HG02884 (cell line): ENCODE measurements at regions not wholly inside any gene's neighbourhood (a gene's known extent, or its start where the extent isn't known, plus 50 kb on each side); places are given as distances from the start of the nearest gene placed in this dataset.
"Not testable (repeated sequence)": the region's sequence is repeated elsewhere in the genome, so short reads cannot be mapped to it uniquely, and the experiment has no call there.

Source experiments
- ATAC-seq: cut with Tn5 transposase; IDR thresholded peaks from one replicate; pipeline ENCODE4 v1.9.1; 2021; ENCODE audit warnings: mild to moderate bottlenecking, moderate library complexity; ENCODE audit not compliant: unreplicated experiment

DNA sequence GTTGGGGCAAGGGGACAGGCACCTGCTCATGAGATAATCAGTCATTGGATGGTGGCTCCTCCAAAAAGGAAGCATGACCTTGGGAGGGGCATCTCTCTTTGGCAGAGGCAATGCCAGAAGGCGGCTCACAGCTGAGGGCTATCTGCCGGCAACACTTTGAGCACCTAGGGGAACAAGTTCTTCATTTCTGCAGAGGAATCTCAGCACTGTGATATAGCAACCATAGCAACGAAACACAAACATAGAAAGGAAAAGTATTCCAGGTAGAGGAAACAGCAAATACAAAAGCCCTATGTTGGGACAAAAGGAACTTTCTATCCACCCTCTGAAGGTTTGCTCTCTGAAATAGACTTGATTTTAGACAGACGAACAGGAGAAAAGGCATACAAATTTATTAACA lies 89.1 kb upstream of the NEDD4L start:
- no peak for ATAC-seq

DNA sequence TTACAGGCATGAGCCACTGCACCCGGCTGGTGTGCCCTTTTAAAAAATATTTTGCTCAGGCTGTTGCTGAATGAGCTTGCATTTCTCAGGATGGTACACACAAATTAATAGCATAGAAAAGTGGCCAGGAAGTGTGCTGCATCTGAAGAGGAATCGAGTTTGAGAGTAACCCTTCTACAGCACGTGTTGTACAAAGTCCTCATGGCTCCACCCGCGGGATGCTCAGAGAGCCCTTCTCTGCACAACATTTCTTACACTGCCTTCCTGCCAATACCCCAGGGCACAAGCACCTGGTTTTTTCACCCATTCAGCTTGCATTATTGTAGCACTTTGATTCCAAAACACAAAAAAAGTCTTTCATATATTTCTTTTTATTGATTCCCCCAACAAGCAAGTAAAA lies 90.1 kb upstream of the NEDD4L start:
- ATAC-seq = no peak

DNA sequence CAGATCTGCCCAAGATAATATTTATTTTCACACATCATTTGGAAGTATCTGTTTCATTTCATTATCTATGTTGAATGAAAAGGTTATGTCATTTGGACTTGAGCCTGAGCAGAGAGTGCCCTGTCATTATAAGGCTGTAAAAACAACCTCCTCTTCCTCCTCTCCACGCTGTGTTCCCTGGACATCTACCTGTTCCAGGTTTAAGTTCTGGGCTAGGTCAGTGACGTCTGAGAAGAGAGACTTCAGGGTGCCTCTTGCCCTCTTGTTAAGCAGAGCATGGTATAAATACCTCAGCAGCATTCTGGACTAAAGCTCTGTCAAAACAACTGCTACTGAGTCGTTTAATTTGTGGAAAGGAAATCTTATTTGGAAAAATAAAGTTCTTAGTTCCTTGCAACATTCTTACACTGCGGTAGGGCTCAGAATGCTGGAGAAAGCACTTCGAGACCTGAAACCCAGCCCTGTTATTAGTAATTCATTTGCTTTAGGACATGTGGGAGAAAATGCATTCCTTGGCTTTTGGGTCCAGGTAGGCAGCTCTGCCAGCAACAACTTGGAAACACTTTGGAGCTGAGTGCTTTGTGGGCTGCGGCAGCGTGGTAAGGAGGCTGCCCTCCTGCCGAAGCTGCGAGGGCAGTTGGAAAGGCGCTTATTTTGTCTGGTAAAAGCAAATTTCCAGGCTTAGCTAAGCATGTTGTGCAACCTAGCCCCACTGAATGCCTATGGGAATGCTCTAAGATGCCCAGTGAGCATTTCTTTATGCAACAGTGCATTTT lies 91.8 kb upstream of the NEDD4L start:
- no peak for ATAC-seq

DNA sequence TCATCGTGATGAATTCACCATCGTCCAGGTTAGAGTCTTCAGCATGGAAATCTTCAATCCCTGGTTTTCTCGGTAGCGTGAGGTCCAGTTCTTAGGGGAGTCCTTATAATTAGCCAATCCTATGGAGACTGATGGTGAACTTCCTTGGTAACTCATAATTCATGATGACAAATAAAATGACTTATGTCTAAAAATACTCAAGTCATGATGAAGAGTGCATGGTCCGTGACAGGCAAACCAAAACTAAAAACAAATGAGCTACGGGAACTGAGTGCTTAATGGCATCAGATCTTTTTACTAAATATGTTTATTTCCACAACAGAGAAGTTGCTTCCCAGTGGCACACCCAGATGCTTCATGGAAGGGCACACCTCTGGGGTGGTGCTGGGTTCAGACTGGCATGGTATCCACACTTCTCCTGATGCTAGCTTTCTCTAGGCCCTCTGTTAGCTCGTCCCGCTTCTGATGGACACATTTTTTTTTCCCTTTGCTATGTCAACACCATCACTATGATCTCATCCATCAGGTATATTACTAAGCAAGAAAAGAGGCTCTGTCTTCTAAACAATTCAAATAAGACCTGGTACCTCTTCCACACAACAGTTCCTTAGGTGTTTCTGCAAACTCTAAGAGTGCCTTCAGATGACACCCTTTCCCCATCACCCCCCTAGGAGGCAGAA lies 92.8 kb upstream of the NEDD4L start:
- ATAC-seq = no peak

DNA sequence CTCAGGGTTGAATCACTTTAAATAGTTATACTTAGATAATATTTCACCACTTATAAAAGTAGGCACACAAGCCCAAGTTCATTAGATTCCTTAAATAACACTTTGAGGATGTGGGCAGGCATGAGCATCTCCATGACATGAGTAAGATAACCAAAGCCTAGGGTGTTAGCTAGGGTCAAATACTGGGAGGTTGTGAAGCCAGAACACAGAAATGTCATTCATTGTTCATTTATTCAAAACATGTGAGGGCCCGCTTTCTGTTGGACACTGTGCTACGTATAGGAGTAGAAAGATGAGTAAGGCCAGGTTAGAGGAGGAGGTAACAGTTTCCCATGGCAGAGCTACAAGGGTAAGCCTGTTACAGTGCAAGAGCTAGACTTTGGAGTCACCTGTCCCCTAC lies 93.5 kb upstream of the NEDD4L start:
- no peak for ATAC-seq

DNA sequence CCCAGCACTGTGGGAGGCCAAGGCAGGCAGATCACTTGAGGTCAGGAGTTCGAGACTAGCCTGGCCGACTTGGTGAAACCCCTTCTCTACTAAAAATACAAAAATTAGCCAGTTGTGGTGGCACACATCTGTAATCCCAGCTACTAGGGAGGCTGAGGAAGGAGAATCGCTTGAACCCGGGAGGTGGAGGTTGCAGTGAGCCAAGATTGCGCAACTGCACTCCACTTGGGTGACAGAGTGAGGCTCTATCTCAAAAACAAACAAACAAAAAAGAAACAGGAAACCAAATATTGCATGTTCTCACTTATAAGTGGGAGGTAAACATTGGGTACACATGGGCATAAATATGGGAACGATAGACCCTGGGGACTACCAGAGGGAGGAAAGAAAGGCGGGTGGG lies 94.7 kb upstream of the NEDD4L start:
- ATAC-seq = not testable (repeated sequence)

DNA sequence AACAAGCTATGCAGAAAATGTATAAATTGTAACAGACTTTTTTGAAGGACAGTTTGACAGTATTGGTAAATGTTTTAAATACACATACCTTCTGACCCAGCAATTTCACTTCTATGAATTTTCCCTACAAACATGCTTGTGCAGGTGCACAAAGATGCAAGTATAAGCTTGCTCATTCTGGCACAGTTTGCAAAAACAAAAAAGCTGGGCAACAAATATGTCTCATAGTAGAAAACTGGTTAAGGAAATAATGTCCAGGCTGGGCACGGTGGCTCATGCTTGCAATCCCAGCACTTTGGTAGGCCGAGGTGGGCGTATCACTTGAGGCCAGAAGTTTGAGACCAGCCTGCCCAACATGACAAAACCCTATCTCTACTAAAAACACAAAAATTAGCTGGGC lies 96.9 kb upstream of the NEDD4L start:
- no peak for ATAC-seq

DNA sequence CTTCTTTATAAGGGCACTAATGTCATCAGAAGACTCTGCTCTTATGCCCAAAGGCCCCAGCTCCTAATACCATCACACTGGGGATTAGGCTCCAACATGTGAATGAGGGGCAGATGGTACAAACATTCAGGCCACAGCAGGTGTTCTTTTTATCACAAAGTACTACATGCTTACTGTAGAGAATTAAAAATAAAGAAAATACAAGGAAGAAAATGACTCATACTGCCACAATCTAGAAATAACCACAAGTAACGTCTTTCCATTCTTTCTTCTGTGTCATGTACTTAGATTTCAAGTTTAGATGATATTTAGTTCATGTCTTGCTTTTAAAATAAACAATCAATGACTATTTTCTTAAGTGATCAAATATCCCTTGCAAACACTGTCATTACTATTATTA lies 100.3 kb upstream of the NEDD4L start:
- no peak for ATAC-seq

DNA sequence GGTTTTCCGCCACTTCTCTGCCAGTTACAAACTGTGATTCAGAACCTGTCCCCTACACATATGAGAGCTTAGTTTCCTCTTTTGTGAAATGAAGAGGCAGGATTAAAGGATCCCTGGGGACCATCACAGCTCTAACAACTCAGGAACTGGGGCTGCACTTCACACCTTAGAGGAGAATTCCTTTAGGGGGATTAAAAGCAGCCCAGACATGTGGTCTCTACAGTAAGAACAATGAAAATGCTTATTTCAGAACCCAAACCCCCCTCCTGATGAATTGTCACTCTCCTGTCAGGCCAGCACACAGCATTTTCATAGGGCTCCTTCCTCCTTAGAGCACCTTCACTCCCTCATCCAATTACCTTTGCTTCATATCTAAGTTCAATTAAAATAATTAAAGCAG lies 101.5 kb upstream of the NEDD4L start:
- ATAC-seq = no peak

DNA sequence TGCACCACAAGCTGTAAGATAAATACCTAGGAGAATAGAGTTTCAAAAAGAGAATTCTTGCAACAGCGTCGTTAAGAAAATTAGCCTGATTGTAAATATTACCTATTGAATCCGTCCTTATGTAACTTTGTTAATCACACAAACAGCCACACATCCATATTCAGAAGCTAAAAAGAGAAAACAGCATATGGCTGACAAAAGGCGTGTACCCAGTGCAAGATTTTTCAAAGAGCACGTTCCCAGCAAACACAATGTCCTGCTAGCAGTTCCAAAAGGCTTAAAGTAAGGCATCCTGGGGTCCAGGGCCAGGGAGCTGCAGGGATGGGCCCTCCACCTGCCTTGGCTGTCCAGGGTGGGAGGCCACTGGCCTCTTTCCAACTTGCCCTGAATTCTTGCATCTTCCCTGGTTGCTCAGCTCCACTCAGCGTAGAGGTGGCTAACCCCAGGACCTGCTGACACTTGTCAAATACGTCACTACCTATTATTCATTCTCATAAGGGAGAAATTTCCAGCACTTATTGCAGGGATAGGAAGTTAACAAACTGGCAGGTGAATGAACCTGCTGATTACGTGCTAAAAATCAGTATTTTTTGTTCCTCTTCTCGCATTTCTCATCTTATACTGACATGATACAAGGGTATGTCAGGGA lies 102.1 kb upstream of the NEDD4L start:
- ATAC-seq = no peak

DNA sequence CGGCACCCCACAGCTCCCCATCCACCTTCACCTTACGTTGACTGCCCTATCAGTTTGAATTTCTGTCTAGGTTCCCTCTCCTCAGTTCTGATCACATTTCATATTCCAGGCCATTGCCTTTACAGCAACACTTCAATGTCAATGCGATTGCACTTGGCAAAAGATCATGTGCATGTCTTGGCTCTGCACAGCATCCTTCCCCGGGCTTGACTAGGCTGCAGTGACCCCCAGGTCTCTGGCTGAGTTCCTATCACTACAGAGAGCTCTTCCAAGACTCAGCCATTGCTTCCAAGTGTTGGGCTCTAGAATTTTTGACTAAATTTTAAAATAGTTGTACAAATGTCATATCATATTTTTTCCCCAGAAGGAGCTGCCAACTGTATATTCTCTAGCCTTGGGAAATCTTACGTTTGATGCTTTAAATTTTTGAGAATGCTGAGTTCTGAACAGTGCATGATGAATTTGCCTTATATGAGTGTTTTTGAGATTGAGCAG lies 103.8 kb upstream of the NEDD4L start:
- ATAC-seq = no peak

DNA sequence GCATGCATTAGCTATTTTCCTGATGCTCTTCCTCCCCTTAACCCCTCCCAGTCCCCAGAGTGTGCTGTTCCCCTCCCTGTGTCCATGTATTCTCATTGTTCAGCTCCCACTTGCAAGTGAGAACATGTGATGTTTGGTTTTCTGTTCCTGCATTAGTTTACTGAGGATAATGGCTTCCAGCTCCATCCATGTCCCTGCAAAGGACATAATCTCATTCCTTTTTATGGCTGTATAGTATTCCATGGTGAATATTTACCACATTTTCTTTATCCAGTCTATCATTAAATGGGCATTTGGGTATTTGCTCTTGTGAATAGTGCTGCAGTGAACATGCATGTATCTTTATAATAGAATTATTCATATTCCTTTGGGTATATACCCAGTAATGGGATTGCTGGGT lies 109.7 kb upstream of the NEDD4L start:
- not testable (repeated sequence) for ATAC-seq

DNA sequence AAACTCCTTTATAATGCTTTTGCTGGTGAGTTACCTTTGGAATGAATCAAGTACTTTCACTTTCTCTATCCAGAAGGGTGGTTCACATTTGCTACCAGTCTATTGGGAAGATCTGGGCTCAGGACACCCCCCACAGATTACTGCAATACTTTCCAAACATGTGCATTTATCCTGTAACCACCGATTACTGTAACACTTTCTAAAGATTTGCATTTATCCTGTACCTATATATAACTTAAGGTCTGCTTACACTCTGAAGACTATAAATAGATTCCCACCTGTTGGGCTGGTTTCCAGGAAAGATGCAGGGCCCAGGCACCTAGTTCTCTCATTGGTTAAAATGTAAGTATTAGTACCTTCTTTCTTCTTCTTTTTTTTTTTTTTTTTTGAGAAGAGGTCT lies 113.0 kb upstream of the NEDD4L start:
- ATAC-seq = no peak

DNA sequence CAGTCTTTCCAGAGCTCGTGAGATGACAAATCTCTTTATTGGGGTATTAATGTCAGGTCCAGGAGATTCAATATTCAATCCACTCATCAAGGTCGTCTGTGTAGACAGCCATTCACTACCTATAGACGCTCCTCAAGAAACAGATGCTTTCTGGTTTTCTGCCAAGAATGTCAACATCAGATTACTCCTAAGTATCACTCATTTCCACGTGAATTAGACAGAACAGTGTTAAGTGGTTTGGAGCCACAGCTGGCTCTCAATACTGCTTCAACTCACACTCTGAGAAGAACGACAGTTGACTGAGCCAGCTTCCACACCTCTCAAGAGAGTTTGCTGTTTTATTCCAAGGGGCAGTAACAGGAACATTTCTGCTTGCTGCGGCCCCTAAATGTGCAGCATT lies 113.5 kb upstream of the NEDD4L start:
- ATAC-seq = no peak

DNA sequence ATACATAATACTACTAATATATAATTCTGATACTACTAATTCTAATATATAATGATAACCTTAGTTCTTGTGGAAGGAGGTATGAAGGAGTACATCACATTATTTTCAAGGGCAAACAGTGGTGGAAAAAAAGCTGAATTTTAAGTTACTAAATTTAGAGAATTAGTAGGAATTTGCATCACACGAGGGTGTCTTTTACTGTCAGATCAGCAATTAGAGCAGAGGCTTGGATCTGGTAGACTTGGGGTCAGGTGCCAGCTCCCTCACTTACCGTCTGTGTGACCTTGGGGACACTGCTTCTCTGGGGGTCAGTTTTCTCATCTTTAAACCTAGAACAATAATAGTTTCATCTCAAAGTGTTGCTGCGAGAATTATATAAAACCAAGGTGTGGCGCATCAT lies 114.1 kb upstream of the NEDD4L start:
- no peak for ATAC-seq

DNA sequence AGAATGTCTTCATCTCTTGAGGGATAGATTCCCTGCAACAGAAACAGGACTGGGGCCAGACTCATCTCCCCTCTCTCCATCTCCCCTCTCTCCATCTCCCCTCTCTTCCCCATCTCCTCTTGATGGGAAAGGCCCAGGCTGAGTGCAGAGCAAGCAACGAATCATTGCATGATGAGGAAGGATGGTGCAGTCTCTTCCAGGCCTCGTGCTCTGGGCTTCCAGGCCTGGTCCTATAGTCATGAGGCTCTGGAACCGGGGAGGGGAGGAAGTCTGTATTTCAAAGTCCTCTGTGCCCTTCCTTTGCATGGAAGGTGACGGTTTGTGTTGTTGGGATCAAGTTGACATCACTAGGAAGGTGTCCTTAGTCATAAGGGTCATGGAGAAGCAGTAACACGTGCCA lies 115.6 kb upstream of the NEDD4L start:
- no peak for ATAC-seq

DNA sequence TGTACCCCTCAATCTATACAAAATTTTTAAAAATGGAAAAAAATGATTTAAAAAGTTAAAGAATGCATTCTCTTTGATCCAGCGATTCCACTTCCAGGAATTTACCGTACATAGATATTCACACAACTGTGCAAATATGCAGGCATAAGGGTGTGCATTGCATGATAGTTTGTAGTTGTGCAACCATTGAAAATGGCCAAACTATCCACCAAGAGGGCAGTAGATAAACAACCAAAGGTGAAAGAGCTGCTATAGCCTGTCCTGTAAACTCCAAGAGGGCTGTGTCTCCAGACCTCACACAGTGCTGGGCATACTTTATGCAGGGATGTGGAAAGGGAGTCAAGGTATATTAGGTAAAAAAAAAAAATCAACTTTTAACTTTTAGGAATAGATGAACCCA lies 116.5 kb upstream of the NEDD4L start:
- no peak for ATAC-seq

DNA sequence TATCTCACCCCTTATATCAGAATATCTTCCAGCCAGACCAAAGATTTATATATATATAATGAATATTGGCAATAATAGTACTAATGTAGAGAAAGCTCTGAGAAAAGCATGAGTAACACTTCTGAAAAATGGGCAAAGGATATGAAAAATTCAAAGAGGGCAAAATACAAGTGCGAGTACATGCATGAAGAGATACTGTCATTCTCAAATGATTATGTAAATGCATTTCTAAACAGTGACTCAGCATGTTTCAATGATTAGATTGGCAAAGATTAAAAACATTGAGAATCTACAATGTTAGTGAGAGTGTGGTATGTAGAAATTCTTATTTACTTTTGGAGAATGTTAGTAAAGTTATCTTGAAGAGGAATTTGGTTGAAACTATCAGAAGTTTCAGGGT lies 118.3 kb upstream of the NEDD4L start:
- no peak for ATAC-seq

DNA sequence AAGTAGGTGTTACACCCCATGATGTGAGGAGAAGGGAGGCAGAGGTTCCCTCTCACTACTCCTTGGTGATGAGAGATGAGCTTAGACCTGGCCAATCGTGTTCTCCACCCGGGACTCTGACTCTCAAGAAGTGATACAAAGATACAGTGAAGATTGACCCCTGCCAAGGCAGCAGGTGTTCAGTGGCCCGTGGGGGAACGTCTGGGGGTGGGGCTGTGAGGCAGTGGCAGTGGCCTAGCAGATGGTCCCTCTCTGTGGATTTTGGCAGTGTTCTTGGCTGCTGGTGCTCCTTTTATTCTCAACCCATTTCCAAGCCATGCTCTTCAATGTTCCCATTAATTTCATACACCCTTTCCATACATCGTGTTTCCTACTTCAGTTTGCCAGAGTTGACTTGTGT lies 120.4 kb upstream of the NEDD4L start:
- ATAC-seq = no peak

DNA sequence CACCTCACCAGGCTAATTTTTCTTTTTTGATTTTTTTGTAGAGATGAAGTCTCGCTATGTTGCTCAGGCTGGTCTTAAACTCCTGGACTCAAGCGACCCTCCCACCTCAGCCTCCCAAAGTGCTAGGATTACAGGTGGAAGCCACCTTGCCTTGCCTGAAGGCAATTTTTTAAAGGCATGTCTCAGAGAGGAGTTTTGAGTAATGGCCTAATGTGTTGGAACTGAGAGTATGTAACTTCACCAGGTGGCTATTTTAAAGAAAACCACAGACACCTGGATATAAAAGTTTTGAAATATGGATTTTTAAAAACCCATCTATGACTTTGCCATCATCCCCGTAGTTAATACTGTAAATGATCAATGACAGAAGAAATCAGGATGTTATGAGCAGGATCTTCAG lies 119.8 kb upstream of the ATP8B1 start:
- ATAC-seq = no peak

DNA sequence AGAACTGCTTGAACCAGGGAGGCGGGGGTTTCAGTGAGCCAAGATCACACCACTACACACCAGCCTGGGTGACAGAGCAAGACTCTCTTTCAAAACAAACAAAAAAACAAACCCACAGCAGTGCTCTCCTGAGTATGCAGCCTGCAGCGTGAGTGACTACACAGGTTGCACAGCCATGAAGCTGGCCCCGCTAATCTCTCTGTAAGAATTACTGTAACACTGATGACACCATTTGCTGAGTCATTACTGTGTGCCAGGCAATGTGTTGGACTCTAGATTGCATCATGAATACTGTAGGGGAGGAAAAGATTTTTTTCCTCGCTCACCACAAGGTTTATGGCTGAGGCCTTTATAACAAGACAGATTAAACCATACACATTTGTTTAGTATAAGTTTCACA lies 118.6 kb upstream of the ATP8B1 start:
- ATAC-seq = no peak

DNA sequence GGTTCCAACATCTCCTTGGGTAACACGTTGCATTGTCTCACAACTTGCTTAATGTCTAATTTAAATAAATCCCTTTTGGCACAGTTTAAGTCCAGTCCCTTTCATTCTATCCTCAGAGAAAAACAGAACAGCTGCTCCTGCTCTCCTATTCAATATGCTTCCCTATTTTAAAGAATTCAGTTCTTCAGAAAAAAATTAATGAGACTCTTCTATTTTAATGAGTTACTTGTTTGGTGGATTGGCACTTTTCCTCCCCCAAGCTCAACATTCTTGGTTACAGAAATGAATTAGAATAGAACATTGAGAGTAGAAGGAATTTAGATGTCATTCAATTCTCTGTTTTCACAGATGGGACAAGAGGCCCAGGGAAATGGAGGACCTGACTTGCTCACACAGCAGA lies 116.9 kb upstream of the ATP8B1 start:
- no peak for ATAC-seq
